GM19455 (cell line): ENCODE measurements at regions not wholly inside any gene's neighbourhood (a gene's known extent, or its start where the extent isn't known, plus 50 kb on each side); places are given as distances from the start of the nearest gene placed in this dataset.
"Not testable (repeated sequence)": the region's sequence is repeated elsewhere in the genome, so short reads cannot be mapped to it uniquely, and the experiment has no call there.

Source experiments
- ATAC-seq: cut with Tn5 transposase; IDR thresholded peaks from one replicate; pipeline ENCODE4 v1.9.1; 2021; ENCODE audit not compliant: unreplicated experiment

DNA sequence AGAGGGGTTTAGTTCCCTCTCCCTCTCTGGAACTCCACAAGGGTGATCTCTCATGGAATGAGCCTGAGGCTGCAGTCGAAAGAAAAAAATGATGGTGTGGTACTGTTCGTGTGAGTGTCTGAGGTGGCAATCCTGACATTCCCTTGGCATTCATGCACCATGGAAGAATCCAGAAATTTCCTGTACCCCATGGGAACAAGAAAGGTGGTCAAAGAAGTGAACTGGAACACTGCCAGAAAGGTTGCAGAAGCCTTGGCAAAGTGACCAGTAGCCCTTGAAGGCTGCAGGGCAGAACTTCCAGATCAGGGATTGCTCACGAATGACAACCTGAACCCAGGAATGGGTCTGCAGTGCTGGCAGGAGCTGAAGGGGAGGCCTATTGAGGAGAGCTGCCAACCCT lies 394.7 kb downstream of the CD83 start:
- no peak for ATAC-seq

DNA sequence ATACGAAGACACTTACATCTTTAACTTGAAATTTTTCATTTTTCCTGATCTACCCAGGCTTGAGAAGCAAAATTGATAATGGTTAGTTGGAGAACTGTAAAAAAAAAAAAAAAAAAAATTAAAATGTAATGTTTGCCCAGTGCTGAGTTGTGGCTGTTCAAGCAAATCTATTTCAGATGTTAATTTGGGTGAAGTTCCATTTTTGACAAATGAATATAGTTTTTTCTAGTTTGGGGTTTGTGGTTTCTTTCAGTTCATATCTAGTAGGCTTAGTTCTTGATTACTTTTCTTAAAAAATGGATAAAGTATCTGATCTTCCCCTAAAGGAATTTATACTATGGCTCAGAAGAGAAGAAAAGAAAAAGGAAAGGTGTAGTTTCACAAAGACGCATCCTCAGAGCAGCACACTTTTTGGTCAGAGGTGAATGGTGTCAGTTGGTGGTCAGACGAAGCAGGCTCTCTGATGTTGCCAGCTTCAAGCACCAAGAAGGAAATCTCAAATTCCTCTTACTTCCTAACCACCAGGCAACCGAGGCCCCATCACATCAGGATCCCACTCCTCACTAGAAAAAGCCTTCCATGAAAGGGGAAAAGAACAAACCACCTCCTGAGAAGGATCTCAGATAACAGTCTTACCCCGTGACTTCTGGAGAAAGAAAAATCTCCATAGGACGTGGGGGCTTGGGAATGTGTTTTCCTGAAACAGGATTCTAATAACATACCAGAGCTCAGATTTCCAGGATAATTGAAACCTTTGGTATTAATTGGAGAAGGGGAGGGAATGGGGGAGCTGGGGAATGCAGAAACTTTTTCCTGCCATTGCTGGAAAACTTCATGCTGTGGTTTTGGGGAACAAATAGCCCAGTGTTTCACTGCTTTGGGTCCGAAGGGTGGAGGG lies 396.2 kb downstream of the CD83 start:
- ATAC-seq = no peak

DNA sequence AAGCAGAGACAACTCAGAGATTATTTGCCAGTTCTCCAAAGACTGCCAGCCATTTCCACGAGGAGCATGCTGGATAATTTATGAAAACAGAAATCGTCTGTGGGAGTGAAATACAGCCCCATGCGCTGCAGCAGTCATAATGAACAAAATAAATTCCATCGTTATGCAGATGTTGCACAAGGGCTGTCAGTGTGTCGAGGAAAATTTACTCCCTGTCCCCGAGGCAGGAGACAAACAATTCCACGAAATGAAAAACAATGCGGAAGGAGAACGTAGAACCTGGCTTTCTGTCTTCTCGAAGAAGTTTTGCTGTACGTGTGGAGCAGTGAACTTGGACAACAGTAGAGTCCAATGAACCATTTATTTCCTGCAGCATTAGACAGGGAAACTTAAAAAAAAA lies 399.4 kb downstream of the CD83 start:
- ATAC-seq = no peak

DNA sequence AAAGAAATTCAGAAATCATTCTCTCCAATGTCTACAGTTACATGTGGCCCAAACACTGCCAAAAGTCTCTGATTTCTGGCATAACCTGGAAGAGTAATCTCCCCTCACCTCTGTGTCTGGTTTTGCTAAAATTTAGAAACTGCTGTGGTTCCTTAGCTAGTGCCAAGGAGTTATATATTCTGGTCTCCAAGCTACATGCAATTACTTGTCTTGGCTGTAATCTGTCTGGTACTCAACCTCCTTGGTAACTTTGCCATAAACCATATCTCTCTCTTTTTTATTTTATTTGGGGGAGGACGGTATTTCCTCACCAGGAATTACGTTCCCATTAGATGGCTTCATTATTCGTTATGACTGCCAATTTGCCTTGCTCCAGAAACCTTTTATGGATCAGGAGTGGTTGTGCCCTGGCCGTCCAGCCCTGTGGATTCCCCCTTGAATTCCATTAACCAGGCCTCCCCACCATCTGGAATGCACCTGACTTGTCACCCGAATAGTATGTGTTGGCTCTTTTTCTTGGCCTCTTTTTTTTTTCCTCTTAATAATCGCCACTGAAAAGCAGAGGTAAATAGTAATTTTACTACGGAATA lies 400.0 kb downstream of the CD83 start:
- ATAC-seq = no peak

DNA sequence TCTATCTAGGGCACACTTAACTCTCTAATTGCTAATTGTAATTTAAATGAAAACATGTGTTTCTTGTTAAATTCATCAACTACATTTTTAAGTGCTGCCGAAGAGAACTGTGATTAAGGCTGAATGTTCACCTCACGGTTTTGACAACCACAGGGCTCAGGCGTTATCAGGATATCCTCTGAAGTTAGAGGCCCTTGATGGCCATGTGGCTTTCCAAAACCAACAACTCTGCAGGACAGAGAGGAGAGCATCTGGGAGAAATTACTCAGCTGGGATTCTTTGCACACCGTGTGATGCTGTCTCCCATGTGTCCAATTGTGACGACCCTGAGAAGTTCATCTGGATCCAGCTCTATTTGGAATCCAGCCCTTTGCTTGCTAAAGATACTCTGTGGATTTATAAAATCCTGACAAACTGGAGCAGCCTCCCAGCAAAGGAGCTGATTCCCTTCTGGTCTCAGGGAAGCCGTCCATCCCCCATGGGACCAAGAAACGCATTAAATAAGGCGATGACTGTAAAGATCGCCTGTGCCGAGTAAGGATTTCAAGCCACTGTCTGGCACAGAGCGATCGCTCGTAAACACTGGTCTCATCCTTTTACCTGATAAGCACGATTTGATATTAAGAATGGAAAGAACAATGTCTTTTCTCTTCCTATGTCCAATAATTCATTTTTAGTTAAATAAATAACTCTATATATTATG lies 401.1 kb downstream of the CD83 start:
- no peak for ATAC-seq

DNA sequence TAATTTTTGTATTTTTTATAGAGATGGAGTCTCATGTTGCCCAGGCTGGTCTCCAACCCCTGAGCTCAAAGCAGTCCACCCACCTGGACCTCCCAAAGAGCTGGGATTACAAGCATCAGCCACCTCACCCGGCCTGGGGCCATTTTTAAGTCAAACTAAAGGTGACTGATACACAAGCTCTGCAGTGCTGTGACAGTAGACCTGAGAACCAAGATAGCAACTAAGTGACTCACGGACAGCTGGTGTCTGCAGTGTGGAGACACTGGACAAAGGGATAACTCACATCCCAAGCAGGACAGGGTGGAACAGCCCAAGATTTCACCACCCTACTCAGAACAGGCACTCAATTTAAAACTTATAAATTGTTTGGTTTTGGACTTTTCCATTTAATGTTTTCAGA lies 402.5 kb downstream of the CD83 start:
- ATAC-seq = no peak

DNA sequence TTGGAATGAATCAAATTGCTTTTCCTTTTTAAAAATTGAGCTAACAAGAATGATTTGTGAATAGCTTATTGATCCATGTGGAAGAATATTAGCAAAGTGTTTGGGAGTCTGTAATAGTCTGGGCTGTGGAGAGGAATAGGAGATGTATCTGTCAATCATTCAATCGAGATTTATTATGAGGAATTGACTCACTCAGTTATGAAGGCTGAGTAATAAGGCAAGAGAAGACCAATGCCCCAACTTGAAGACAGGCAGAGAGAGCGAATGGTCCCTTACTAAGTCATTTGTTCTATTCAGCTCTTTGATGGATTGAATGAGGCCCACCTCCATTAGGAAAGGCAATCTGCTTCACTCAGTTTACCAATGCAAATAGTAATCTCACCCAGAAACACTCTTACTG lies 403.0 kb downstream of the CD83 start:
- no peak for ATAC-seq

DNA sequence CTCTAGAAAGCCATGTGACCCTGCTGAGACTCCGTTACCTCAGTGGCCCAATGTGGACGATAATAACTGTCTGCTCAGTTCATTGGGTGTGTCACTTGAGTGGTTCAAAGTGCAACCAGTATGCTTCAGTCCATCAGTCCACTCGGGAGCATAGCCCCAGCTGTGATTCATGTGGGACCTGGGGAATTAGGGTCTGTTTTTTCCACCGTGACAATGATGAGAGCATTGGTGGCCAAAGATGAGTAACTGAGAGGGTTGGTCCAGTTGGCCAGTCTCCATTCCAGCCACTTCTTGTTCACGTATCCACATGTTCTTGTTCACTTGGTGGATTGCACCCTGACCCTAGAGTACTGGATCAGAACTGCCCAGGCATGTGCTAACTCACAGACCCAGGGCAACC lies 403.6 kb downstream of the CD83 start:
- ATAC-seq = no peak

DNA sequence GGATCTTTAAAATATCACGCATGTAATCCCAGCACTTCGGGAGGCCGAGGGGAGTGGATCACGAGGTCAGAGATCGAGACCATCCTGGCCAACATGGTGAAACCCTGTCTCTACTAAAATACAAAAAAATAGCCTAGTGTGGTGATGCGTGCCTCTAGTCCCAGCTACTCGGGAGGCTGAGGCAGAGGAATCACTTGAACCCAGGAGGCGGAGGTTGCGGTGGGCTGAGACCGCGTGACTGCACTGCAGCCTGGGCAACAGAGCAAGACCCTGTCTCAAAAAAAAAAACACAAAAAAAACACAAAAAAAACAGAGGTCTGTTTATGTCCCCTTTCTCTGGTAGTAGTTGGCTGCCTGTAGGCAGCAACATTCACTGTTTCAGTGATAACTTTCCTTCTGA lies 404.3 kb downstream of the CD83 start:
- ATAC-seq = not testable (repeated sequence)

DNA sequence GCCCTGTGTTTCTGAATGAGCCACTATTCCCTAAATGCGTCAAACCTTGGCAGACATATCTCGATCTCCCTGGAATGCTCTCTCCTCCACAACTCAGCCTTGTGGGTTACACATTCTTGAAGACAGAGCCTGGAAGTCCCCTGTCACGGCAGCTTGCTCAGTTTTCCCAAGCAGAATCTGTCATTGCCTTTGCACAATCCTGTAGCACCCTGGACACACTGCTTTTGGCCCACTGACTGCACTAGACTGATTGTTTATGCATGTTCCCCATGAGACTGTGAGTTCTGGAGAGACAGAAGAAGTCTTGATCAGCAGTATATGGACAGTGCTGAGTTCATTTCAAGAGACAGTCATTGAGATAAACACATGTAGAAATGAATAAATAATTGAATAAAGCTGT lies 406.7 kb downstream of the CD83 start:
- ATAC-seq = no peak

DNA sequence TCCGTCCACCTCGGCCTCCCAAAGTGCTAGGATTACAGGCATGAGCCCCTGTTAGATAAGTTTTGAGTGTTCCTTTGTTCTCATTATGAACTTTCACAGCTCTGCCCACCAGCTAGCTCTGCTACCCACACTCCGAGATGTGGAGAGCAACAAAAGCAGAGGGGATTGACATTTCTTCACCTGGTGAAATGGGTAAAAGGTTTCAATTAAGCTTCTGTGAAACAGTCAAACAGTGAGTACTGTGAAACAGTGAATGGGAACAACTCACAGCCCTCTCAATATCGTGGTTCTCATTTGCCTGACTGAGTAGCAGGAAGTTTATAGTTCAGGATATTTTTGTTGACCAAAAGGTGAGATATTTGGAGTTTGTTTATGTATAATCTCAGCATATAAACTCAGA lies 412.8 kb downstream of the CD83 start:
- no peak for ATAC-seq

DNA sequence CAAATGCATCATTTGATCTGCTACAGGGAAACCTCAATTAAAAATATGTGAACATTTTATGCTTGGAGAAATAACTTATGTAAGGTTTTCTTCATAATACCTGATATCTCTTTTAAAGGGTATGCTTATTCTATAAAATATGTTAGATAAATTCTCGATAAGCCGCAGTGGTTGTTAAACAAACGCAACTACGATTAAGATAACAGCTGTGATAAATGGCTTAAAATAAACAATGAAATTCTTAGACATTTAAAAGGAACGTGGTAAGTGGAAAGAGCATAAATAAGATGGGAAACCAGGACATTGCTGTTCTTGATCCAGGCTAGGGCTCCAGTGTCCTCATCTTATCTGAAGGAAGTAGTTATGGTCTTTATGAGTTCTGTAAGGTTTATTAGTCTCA lies 415.9 kb downstream of the CD83 start:
- no peak for ATAC-seq

DNA sequence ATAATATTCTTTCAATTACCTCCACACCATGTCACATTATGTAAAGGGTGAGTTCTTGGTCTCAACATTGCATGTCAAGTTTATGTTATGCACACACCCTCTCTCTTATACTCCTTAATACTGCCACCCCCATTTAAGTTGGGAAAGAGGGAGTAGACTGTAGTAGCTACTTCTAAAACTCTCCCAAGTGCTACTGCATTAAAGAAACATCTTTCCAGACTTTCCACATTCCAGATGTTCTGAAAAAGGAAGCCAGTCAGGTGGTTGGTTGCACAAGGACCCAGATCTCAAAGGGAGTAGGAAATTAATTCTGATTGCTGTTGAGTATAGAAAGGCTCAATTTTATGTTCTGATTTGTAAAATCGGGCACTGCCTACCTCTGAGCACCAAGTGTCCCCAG lies 419.5 kb downstream of the CD83 start:
- no peak for ATAC-seq

DNA sequence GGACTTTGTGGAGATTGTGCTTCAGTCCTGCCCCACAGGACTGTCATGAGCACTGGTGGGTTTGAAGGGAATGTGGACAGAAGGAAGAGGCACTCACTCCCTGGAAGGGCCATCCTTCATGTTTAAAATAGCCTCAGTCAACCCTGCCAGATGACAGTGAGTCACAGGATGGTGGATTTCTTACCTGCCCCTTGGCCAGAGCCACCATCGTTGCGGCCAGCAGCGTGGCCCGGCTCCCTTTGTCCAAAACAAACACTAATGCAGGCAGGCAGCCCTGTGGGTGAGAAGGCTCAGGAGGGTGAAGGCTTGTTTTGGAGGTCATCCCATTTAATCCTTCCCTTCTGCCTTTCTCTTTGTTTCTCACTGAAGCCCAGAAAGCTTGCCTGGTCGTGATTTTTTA lies 422.7 kb downstream of the CD83 start:
- no peak for ATAC-seq

DNA sequence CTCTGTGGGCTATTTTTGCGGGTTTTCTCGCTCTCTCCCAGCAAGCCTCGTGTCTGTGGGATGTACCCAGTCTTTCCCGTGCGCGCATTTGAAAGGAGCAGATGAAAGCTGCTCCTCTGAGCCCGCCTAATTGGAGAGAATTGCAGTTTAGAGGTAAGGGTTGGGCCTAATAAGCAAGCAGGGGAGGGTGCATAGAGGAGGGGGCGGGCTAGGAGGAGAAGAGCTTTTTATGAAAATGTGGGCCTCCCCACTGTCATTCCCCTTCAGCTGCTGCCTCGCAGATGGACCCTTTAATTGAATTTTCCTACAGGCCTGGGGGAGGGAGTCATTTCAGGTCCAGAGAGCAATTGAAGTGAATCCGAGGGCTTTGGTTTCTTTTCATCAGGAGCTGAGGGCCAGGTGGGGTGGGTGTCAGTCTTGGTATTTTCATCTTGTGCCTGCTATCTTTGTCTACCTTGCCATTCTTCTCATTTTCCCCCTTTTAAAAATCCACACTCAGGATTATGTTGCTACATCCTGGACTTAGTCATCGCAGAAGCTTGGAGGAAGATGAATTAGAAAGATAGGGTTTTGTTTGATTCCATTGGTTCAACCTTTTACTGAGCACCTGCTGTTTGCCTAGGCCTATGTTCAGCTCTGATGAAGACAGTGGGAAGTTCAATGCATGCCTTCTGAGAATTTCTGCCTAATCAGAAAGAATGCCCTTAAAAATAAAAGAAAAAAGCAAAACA lies 423.4 kb downstream of the CD83 start:
- ATAC-seq = no peak

DNA sequence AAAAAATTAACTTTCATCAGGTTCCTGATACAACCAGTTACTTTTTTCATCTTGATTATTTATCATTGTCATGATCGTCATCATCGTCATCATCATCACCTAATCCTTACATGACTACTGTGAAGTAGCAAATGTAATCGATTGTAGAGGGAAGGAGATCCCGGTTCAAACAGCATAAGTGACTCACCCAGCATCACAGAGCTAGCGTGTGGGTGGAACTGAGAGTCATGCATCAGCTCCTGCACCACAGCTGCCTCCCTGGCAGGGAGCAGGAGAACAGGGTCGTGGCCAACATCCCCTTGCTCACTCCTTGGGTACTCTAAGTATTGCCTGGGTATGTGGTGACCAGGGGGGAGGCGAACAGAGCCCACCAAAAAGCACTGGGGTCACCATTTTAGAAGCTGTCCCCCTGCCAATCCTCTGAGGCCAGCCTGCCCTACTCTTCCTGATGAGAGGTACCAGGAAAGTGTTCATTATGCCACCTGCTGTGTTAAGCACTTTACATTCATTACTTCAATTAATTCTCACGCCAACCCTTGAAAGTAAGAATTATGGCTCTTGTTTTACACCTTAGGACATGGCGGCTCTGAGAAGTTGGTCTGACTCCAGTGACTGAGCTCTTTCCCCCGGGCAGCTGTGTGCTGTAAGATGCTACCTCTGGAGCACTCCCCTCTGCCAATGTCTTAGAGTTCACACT lies 425.2 kb downstream of the CD83 start:
- no peak for ATAC-seq

DNA sequence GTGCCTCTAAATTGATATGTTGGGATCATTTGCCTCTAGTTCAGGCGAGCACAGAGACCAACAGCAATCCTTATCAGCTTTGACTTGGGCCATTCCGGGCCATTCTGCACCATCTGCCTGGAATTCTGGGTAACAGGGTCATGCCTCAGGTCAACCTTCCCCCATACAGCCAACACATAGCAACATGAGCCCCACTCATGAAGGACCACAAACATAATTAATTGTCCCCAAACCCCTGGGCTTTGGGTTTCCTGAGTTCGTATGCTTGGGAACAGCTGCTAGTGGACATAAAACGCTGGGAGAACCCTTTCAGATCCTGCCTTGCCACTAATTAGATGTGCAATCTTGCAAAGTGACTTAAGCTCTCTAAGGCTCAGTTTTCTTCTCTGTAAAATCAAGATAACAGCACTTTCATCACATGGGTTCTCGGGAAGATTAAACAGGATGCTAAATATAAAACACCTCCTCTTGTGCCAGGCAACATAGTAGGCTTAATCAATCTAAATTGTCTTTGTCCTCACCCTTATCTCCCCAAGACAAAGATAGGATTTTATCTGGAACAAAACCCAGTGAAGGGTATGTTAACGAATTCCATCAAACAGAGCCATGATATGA lies 426.5 kb downstream of the CD83 start:
- no peak for ATAC-seq

DNA sequence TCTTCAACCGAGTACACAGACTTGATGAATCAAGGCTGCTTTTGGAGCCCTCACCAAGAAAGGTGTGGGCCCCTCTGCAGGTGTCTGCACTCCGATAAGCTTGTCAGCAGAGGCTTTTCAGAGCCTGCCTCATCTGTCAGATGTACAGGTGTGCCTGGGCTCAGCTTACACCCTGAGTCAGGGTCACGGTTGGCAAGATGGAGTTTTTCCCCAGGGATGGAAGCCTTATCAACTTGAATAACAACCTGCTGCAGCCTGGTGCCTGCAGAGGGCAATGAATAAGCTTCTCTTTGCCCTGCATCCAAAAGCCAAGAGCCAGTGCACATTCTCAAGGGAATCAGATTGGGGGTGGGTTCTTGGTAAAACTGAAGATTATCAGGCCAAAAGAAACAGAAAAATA lies 427.1 kb downstream of the CD83 start:
- ATAC-seq = no peak

DNA sequence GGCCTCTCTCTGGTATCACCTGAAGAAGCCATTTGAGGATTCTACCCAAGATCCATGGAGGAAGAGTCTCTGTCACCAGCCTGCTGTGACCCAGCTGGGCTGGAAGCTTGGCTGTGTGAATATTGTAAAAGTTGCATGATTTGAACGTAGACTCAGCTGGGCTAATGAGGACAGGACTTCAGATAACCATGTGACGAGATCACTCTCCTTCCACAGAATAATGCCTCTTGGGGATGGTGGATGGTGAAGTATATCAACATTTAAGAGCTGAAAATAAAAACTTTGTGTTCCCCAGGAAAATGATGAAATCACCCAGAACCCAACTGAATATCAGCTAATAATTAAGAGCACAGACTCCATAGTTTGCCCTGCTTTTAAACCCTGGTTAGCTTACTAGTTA lies 427.9 kb downstream of the CD83 start:
- ATAC-seq = no peak

DNA sequence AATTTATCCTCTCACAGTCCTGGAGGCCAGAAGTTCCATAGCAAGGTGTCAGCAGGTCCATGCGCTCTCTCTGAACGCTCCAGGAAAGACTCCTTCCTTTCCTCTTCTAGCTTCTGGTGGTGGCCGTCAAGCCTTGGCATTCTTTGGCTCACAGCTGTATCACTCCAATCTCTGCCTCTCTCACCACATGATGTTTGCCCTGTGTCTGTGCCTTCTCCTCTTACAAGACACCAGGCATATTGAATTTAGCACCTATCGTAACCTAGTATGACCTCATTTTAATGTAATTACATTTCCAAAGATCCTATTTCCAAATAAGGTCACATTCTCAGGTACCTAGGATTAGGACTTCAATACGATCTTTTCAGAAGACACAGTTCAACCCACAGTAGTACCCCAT lies 428.5 kb downstream of the CD83 start:
- no peak for ATAC-seq
